Activated T-cell treated with anti-CD3 and anti-CD28 coated beads, Interleukin-2, amount 50 U/mL, for 72 hours (primary cell): ENCODE measurements at regions not wholly inside any gene's neighbourhood (a gene's known extent, or its start where the extent isn't known, plus 50 kb on each side); places are given as distances from the start of the nearest gene placed in this dataset.
"Not testable (repeated sequence)": the region's sequence is repeated elsewhere in the genome, so short reads cannot be mapped to it uniquely, and the experiment has no call there.

Experiments
- ATAC-seq, 2 donors: fragments of 150-1000 bp; cut with Tn5 transposase; replicated peaks in 1 of 2; 2 replicates each; pipeline ENCODE4 v1.10.0; 2021; ENCODE audit warnings: moderate library complexity in 2 of 2, mild to moderate bottlenecking in 1 of 2
- DNase-seq, 2 donors: peaks; one replicate each; pipeline ENCODE4 v3.0.0; 2021 to 2022; ENCODE audit warnings: mixed read lengths in 1 of 2
- H3K27ac Mint-ChIP-seq: one replicate; pipeline ENCODE4 v1.8.0; 2022; ENCODE audit warnings: mild to moderate bottlenecking, moderate library complexity, mixed read lengths
- H3K27me3 Mint-ChIP-seq: one replicate; pipeline ENCODE4 v1.8.0; 2022; ENCODE audit warnings: low read depth, mixed read lengths
- H3K36me3 Mint-ChIP-seq, 2 donors: one replicate each; pipeline ENCODE4 v1.8.0; 2022; ENCODE audit warnings: mixed read lengths in 2 of 2, mild to moderate bottlenecking in 1 of 2; ENCODE audit not compliant: insufficient read depth in 2 of 2
- H3K4me1 Mint-ChIP-seq: one replicate; pipeline ENCODE4 v1.8.0; 2022; ENCODE audit warnings: low read depth, mixed read lengths
- H3K4me3 Mint-ChIP-seq, 2 donors: one replicate each; pipeline ENCODE4 v1.8.0; 2022; ENCODE audit warnings: mild to moderate bottlenecking in 2 of 2, mixed read lengths in 2 of 2, moderate library complexity in 2 of 2
- H3K9me3 Mint-ChIP-seq, 2 donors: one replicate each; pipeline ENCODE4 v1.8.0; 2022; ENCODE audit warnings: mixed read lengths in 2 of 2

- Mint-ChIP-seq H3K4me1 (peaks cover 7% of the 10 kb centered on the region), H3K9me3 (no peaks in the 10 kb centered on the region), H3K27ac (no peak overlapping the region), H3K36me3 (no peaks in the 10 kb centered on the region), H3K27me3 (peaks cover 64% of the 10 kb centered on the region), H3K4me3 (no peak overlapping the region)
- DNase-seq, result no peak
- no peak for ATAC-seq
Measured at GRCh38 chr13:50158385-50159165, 143.3 kb downstream of the KCNRG start.

- no peak overlapping the region for H3K27ac Mint-ChIP-seq
- H3K9me3 Mint-ChIP-seq, result no peaks in the 10 kb centered on the region
- ATAC-seq, result no peak
- no peaks in the 10 kb centered on the region for H3K36me3 Mint-ChIP-seq
- DNase-seq, result no peak
- H3K27me3 Mint-ChIP-seq, result peaks cover 69% of the 10 kb centered on the region
- no peak overlapping the region for H3K4me3 Mint-ChIP-seq
- H3K4me1 Mint-ChIP-seq, result peaks cover 7% of the 10 kb centered on the region
Measured at GRCh38 chr13:50159607-50160006, 144.4 kb downstream of the KCNRG start.

GRCh38 chr13:50161052-50161451, 145.8 kb downstream of the KCNRG start:
- H3K36me3 Mint-ChIP-seq, result peaks cover 1 to 5% of the 10 kb centered on the region in 2 donors
- peaks cover 7% of the 10 kb centered on the region for H3K4me1 Mint-ChIP-seq
- H3K9me3 Mint-ChIP-seq, result no peaks in the 10 kb centered on the region
- DNase-seq (no peak), ATAC-seq (no peak)
- no peak overlapping the region for H3K4me3 Mint-ChIP-seq
- H3K27me3 Mint-ChIP-seq, result peaks cover 68% of the 10 kb centered on the region
- no peak overlapping the region for H3K27ac Mint-ChIP-seq

DNA sequence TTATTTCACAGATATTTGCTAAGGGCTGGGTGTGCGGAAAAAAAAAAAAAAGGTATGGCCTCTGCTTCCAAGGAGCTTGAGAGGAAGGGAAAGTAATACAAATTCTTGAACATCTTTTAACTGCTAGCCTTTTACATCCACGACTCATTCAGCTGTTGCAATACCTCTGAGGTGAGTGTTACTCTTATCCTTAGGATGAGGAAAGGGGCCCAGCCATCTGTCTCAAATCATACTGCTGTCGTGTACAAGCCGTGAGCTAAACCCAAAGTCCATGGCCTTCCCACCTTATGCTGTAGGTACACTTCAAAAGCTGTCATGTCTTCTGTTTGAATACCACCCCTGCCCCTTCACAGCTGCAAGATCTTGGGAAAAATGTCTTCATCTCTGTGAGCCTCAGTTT, 146.8 kb downstream of the KCNRG start:
- Mint-ChIP-seq H3K4me1 (peaks cover 7% of the 10 kb centered on the region), H3K27me3 (peaks cover 62% of the 10 kb centered on the region), H3K9me3 (no peaks in the 10 kb centered on the region), H3K4me3 (no peak overlapping the region), H3K36me3 (peaks cover 1 to 5% of the 10 kb centered on the region in 2 donors), H3K27ac (no peak overlapping the region)
- DNase-seq (no peak), ATAC-seq (no peak)

- peaks cover 12% of the 10 kb centered on the region for H3K4me1 Mint-ChIP-seq
Measured at GRCh38 chr13:50162567-50162966, 147.3 kb downstream of the KCNRG start.

GRCh38 chr13:50167224-50167947, 152.1 kb downstream of the KCNRG start:
- Mint-ChIP-seq H3K4me1 (peaks cover 24% of the 10 kb centered on the region), H3K27me3 (peaks cover 38% of the 10 kb centered on the region), H3K9me3 (no peaks in the 10 kb centered on the region), H3K27ac (no peak overlapping the region), H3K36me3 (peaks cover 1 to 5% of the 10 kb centered on the region in 2 donors), H3K4me3 (no peak overlapping the region)
- peak; percentile 96 for ATAC-seq
- DNase-seq, result peak; percentile 8 to 21

More at GRCh38 chr13:50162567-50162966, 147.3 kb downstream of the KCNRG start:
- DNase-seq (no peak), ATAC-seq (no peak)
- Mint-ChIP-seq H3K27me3 (peaks cover 57% of the 10 kb centered on the region), H3K36me3 (peaks cover 1 to 5% of the 10 kb centered on the region in 2 donors), H3K27ac (no peak overlapping the region), H3K4me3 (no peak overlapping the region), H3K9me3 (no peaks in the 10 kb centered on the region)

DNA sequence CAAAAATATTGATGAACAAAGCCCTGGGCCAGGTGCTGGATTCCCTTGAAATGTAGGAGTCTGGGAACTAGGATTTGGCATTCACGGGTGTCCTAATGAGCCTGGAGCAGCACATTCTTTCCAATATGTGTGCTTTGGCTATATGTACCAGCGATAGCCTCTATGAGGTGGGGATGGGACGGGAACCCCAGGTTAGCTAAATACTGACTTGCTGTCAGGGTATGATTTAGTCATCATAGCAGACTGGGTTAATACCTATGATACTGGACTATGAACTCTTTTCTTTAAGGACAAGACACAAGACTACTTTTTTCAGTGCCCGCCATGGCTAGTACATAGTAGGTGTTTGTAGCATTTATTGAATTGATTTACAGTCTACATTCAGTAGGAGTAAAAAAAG, 152.7 kb downstream of the KCNRG start:
- ATAC-seq (peak; percentile 24 to 33), DNase-seq (no peak)
- H3K27me3 Mint-ChIP-seq, result peaks cover 39% of the 10 kb centered on the region
- no peak overlapping the region for H3K27ac Mint-ChIP-seq
- peaks cover 24% of the 10 kb centered on the region for H3K4me1 Mint-ChIP-seq
- no peaks in the 10 kb centered on the region for H3K9me3 Mint-ChIP-seq
- H3K4me3 Mint-ChIP-seq, result no peak overlapping the region
- H3K36me3 Mint-ChIP-seq, result peaks cover 1 to 5% of the 10 kb centered on the region in 2 donors

DNA sequence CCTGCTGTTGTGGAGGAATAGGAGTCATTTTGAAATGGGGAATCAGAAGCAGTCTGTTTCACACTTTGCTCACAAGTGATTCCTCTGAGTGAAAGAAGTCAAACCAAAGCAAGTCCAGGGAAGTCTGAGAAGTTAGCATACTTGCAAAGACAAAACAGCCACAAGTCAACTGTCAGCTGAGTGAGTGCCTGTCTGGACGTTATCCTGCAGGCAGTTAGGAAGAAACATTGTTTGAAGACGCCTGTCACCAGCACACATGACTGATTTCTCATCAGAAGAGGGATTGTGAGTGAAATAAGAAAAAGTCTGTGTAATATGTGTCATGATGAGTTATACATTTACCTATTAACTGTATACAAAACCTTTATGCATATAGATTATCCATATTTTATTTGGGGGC, 153.5 kb downstream of the KCNRG start:
- Mint-ChIP-seq H3K9me3 (no peaks in the 10 kb centered on the region), H3K27me3 (peaks cover 34% of the 10 kb centered on the region), H3K4me1 (peaks cover 24% of the 10 kb centered on the region), H3K4me3 (no peak overlapping the region), H3K27ac (no peak overlapping the region), H3K36me3 (peaks cover 1 to 5% of the 10 kb centered on the region in 2 donors)
- ATAC-seq (peak in 1 of 2 donors; percentile 30), DNase-seq (no peak)

- H3K27me3 Mint-ChIP-seq, result peaks cover 33% of the 10 kb centered on the region
Measured at GRCh38 chr13:50170447-50171037, 155.3 kb downstream of the KCNRG start.

DNA sequence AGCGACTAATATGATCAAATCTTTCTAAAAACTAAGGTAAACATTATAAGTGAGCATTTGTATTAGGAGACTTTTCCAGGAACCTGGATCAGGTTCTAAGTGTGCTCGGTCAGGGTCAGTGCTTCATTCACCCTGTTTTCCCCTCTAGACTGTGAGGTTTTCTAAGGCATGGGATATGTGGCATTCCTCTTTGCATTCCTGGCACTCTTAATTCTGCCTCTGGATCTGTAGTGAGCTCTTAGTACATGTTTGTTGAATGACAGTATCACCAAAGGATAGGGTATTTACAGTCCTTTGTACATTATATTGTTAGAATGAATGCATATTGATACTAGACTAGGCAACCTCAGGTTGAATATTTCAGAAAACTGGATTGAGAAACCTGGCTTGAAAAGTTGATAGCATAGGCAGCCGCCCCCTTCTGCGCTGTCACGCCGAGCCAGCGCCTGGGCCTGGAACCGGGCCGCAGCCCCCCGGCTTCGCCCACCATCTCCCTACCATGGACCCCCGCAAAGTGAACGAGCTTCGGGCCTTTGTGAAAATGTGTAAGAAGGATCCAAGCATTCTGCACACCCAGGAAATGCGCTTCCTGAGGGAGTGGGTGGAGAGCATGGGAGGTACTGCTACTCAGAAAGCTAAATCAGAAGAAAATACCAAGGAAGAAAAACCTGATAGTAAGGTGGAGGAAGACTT, 156.5 kb downstream of the KCNRG start:
- H3K4me3 Mint-ChIP-seq, result no peak overlapping the region
- H3K27me3 Mint-ChIP-seq, result peaks cover 39% of the 10 kb centered on the region
- DNase-seq (no peak), ATAC-seq (no peak)
- no peaks in the 10 kb centered on the region for H3K36me3 Mint-ChIP-seq
- peaks cover 24% of the 10 kb centered on the region for H3K4me1 Mint-ChIP-seq
- no peaks in the 10 kb centered on the region for H3K9me3 Mint-ChIP-seq
- H3K27ac Mint-ChIP-seq, result no peak overlapping the region

More at GRCh38 chr13:50170447-50171037, 155.3 kb downstream of the KCNRG start:
- ATAC-seq, result no peak
- no peak for DNase-seq
- Mint-ChIP-seq H3K9me3 (no peaks in the 10 kb centered on the region), H3K4me3 (no peak overlapping the region), H3K36me3 (no peaks in the 10 kb centered on the region), H3K27ac (no peak overlapping the region), H3K4me1 (peaks cover 24% of the 10 kb centered on the region)

GRCh38 chr13:50173045-50173444, 157.8 kb downstream of the KCNRG start:
- not testable (repeated sequence) for H3K27ac Mint-ChIP-seq, ATAC-seq, DNase-seq, H3K9me3 Mint-ChIP-seq, H3K36me3 Mint-ChIP-seq, H3K4me3 Mint-ChIP-seq
- Mint-ChIP-seq H3K27me3 (peaks cover 51% of the 10 kb centered on the region), H3K4me1 (peaks cover 15% of the 10 kb centered on the region)

DNA sequence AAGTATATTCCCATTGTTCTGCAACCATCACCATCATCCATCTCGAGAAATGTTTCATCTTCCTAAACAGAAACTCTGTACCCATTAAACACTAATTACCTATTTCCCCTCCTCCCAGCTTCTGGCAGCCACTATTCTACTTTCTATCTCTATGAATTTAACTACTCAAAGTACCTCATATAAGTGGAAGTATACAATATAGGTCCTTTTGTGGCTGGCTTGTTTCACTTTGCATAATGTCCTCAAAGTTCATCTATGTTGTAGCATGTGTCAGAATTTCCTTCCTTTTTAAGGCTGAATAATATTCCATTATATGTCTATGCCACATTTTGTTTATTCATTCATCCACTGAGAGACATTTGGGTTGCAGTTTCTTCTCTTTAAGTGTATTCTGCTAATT, 159.4 kb downstream of the KCNRG start:
- no peaks in the 10 kb centered on the region for H3K4me1 Mint-ChIP-seq

GRCh38 chr13:50179977-50180376, 164.7 kb downstream of the KCNRG start:
- no peaks in the 10 kb centered on the region for H3K36me3 Mint-ChIP-seq
- H3K4me1 Mint-ChIP-seq, result no peaks in the 10 kb centered on the region
- no peak for DNase-seq
- no peak overlapping the region for H3K27ac Mint-ChIP-seq
- H3K9me3 Mint-ChIP-seq, result no peaks in the 10 kb centered on the region
- H3K4me3 Mint-ChIP-seq, result no peak overlapping the region
- H3K27me3 Mint-ChIP-seq, result peaks cover 35% of the 10 kb centered on the region
- no peak for ATAC-seq

More for the DNA sequence above, 159.4 kb downstream of the KCNRG start:
- Mint-ChIP-seq H3K4me3 (no peak overlapping the region), H3K27me3 (peaks cover 47% of the 10 kb centered on the region), H3K36me3 (no peaks in the 10 kb centered on the region), H3K27ac (no peak overlapping the region), H3K9me3 (no peaks in the 10 kb centered on the region)
- ATAC-seq (no peak), DNase-seq (no peak)
